GM23338 (cell line): ENCODE measurements at regions not wholly inside any gene's neighbourhood (a gene's known extent, or its start where the extent isn't known, plus 50 kb on each side); places are given as distances from the start of the nearest gene placed in this dataset.

Experiments used
- ATAC-seq: fragments of 200-7000 bp; cut with Tn5 transposase; 3 replicates; pipeline ENCODE4 v1.9.1; 2020
- DNase-seq: peaks from one replicate; pipeline ENCODE4 v3.0.0-alpha.2; 2015; ENCODE audit warnings: low spot score
- H2AFZ ChIP-seq: fragments of 200-600 bp; sonication (generic); 2 replicates; pipeline ENCODE4 v1.8.0; 2016; ENCODE audit warnings: antibody characterized with exemption, mild to moderate bottlenecking, moderate library complexity
- H3F3A ChIP-seq: fragments of 200-600 bp; sonication (generic); replicated peaks from 2 replicates; pipeline ENCODE4 v1.8.0; 2017; ENCODE audit warnings: antibody characterized with exemption, mixed run types, low read depth
- H3K27ac ChIP-seq: fragments of 200-600 bp; sonication (generic); 2 replicates; pipeline ENCODE4 v1.6.1; 2016; ENCODE audit warnings: low read depth
- H3K27me3 ChIP-seq: fragments of 200-600 bp; sonication (generic); 2 replicates; pipeline ENCODE4 v1.8.0; 2016; ENCODE audit warnings: mild to moderate bottlenecking, mixed run types, moderate library complexity; ENCODE audit not compliant: insufficient read depth
- H3K36me3 ChIP-seq: fragments of 200-600 bp; sonication (generic); 2 replicates; pipeline ENCODE4 v1.8.0; 2016; ENCODE audit warnings: mild to moderate bottlenecking; ENCODE audit not compliant: insufficient read depth
- H3K4me1 ChIP-seq: fragments of 200-600 bp; sonication (generic); 2 replicates; pipeline ENCODE4 v1.8.0; 2016; ENCODE audit warnings: mild to moderate bottlenecking, moderate library complexity; ENCODE audit not compliant: insufficient read depth
- H3K4me2 ChIP-seq: fragments of 200-600 bp; sonication (generic); 2 replicates; pipeline ENCODE4 v1.7.1; 2017; ENCODE audit warnings: mixed run types
- H3K4me3 ChIP-seq: fragments of 200-600 bp; sonication (generic); 2 replicates; pipeline ENCODE4 v1.6.1; 2016; ENCODE audit warnings: mixed run types
- H3K79me2 ChIP-seq: fragments of 200-600 bp; sonication (generic); replicated peaks from 2 replicates; pipeline ENCODE4 v1.8.0; 2017; ENCODE audit warnings: mild to moderate bottlenecking; ENCODE audit not compliant: insufficient read depth
- H3K9me2 ChIP-seq: fragments of 200-600 bp; sonication (generic); 2 replicates; pipeline ENCODE4 v1.8.0; 2017; ENCODE audit not compliant: insufficient read depth
- H4K20me1 ChIP-seq: fragments of 200-600 bp; sonication (generic); replicated peaks from 2 replicates; pipeline ENCODE4 v1.8.0; 2017; ENCODE audit warnings: mild to moderate bottlenecking; ENCODE audit not compliant: insufficient read depth
- H3K27ac Mint-ChIP-seq: 2 replicates; pipeline ENCODE4 v1.8.0; 2020; ENCODE audit warnings: inconsistent platforms, mild to moderate bottlenecking, moderate library complexity, mixed read lengths
- H3K27me3 Mint-ChIP-seq: 3 replicates; pipeline ENCODE4 v1.8.0; 2022; ENCODE audit warnings: low read depth, mild to moderate bottlenecking, moderate library complexity, mixed read lengths, inconsistent platforms; ENCODE audit not compliant: insufficient read depth, poor library complexity
- H3K36me3 Mint-ChIP-seq: 3 replicates; pipeline ENCODE4 v1.8.0; 2021; ENCODE audit warnings: low read depth, mild to moderate bottlenecking, inconsistent platforms, moderate library complexity, mixed read lengths
- H3K4me1 Mint-ChIP-seq: 3 replicates; pipeline ENCODE4 v1.8.0; 2020; ENCODE audit warnings: mild to moderate bottlenecking, inconsistent platforms, mixed read lengths
- H3K4me3 Mint-ChIP-seq: 3 replicates; pipeline ENCODE4 v1.8.0; 2021; ENCODE audit warnings: moderate library complexity, mild to moderate bottlenecking, inconsistent platforms, mixed read lengths
- H3K9me3 Mint-ChIP-seq: 3 replicates; pipeline ENCODE4 v1.8.0; 2020; ENCODE audit warnings: moderate library complexity, mild to moderate bottlenecking, inconsistent platforms, mixed read lengths
- CREB1 ChIP-seq: fragments of 250-450 bp; sonication (Bioruptor Pico); IDR thresholded peaks from 2 replicates; pipeline ENCODE4 v1.5.0; 2020; ENCODE audit warnings: low read depth, mild to moderate bottlenecking, moderate library complexity
- CTCF ChIP-seq, 2 experiments: fragments of 200-600 bp in 1 of 2; sonication (generic) in 1 of 2; conservative IDR thresholded peaks; 2 replicates each; pipeline versions ENCODE4 v1.5.1 to v1.6.1; 2016 to 2017; ENCODE audit warnings: antibody characterized with exemption in 2 of 2, low read depth in 2 of 2, mild to moderate bottlenecking in 2 of 2, moderate library complexity in 1 of 2
- ETS1 ChIP-seq: IDR thresholded peaks from 2 replicates; pipeline ENCODE4 v1.6.1; 2016; ENCODE audit warnings: antibody characterized with exemption
- EZH2 ChIP-seq: fragments of 200-600 bp; sonication (generic); IDR thresholded peaks from one replicate; pipeline ENCODE4 v1.8.0; 2017; ENCODE audit warnings: antibody characterized with exemption, mild to moderate bottlenecking, low read depth; ENCODE audit not compliant: unreplicated experiment
- EZH2phosphoT487 ChIP-seq: fragments of 200-600 bp; sonication (generic); IDR thresholded peaks from one replicate; pipeline ENCODE4 v1.8.1; 2018; ENCODE audit warnings: antibody characterized with exemption; ENCODE audit not compliant: unreplicated experiment
- JUNB ChIP-seq: IDR thresholded peaks from one replicate; pipeline ENCODE4 v1.6.1; 2016; ENCODE audit warnings: antibody characterized with exemption; ENCODE audit not compliant: unreplicated experiment
- NANOG ChIP-seq: IDR thresholded peaks from 2 replicates; pipeline ENCODE4 v1.6.1; 2016; ENCODE audit warnings: antibody characterized with exemption, borderline replicate concordance
- POLR2AphosphoS5 ChIP-seq: IDR thresholded peaks from 2 replicates; pipeline ENCODE4 v1.6.1; 2016; ENCODE audit warnings: antibody characterized with exemption, low read depth
- REST ChIP-seq: IDR thresholded peaks from one replicate; pipeline ENCODE4 v1.6.1; 2018; ENCODE audit warnings: antibody characterized with exemption; ENCODE audit not compliant: unreplicated experiment
- STAT1 ChIP-seq: IDR thresholded peaks from one replicate; pipeline ENCODE4 v1.6.1; 2016; ENCODE audit warnings: antibody characterized with exemption; ENCODE audit not compliant: unreplicated experiment
- ZNF114 ChIP-seq: fragments of 250-450 bp; sonication (Bioruptor Pico); IDR thresholded peaks from 2 replicates; pipeline ENCODE4 v1.5.0; 2020; ENCODE audit warnings: mild to moderate bottlenecking, moderate library complexity
- ZNF331 ChIP-seq: fragments of 250-450 bp; sonication (Bioruptor Pico); IDR thresholded peaks from 2 replicates; pipeline ENCODE4 v1.5.0; 2020; ENCODE audit warnings: low read depth, mild to moderate bottlenecking, moderate library complexity
- ZNF462 ChIP-seq: fragments of 250-450 bp; sonication (Bioruptor Pico); IDR thresholded peaks from 2 replicates; pipeline ENCODE4 v1.5.0; 2020; ENCODE audit warnings: mild to moderate bottlenecking, moderate library complexity

GRCh38 chr10:3935933-3936359 is 150.9 kb upstream of the KLF6 start:
- DNase-seq (no peak), ATAC-seq (no peak)
- H3K4me1 Mint-ChIP-seq = peaks cover 6% of the 10 kb centered on the region; the same call in 2 of the 3 replicates
- Histone ChIP-seq H3K4me2 (no peak overlapping the region), H2AFZ (no peak overlapping the region), H3F3A (no peaks in the 10 kb centered on the region), H3K4me3 (no peak overlapping the region), H3K4me1 (no peaks in the 10 kb centered on the region), H3K9me2 (no peaks in the 10 kb centered on the region), H3K36me3 (no peaks in the 10 kb centered on the region), H4K20me1 (no peaks in the 10 kb centered on the region), H3K27ac (no peak overlapping the region), H3K27me3 (no peaks in the 10 kb centered on the region), H3K79me2 (no peaks in the 10 kb centered on the region)
- no peak for TF ChIP-seq NANOG
- TF ChIP-seq CTCF (conservative IDR thresholded peaks at IDR 0.05; ENCODE audit: low read depth in 2 of 2) = no peak
- no peak for TF ChIP-seq STAT1
- no peak for TF ChIP-seq ZNF462 (CRISPR knock-in tag)
- no peak for TF ChIP-seq REST
- TF ChIP-seq EZH2 = no peak
- TF ChIP-seq CREB1 = no peak
- no peak for TF ChIP-seq ZNF331 (CRISPR knock-in tag)
- TF ChIP-seq EZH2phosphoT487 = no peak
- TF ChIP-seq ETS1 = no peak
- TF ChIP-seq ZNF114 = no peak
- TF ChIP-seq JUNB = no peak
- no peak for TF ChIP-seq POLR2AphosphoS5
- peaks cover 5% of the 10 kb centered on the region for H3K27me3 Mint-ChIP-seq
- no peak overlapping the region for H3K27ac Mint-ChIP-seq
- no peaks in the 10 kb centered on the region for H3K36me3 Mint-ChIP-seq
- H3K4me3 Mint-ChIP-seq = no peak overlapping the region
- peaks cover 4% of the 10 kb centered on the region; the same call in 2 of the 3 replicates for H3K9me3 Mint-ChIP-seq
